GM19025 (cell line): ENCODE measurements at regions not wholly inside any gene's neighbourhood (a gene's known extent, or its start where the extent isn't known, plus 50 kb on each side); places are given as distances from the start of the nearest gene placed in this dataset.

ENCODE experiments used
- ATAC-seq: cut with Tn5 transposase; IDR thresholded peaks from one replicate; pipeline ENCODE4 v1.9.1; 2021; ENCODE audit warnings: mild to moderate bottlenecking, low read depth, moderate library complexity; ENCODE audit not compliant: unreplicated experiment

- no peak for ATAC-seq
These were observed 98.7 kb upstream of the PRMT6 start for GRCh38 chr1:106957795-106958194.

GRCh38 chr1:106960412-106960811 is 96.1 kb upstream of the PRMT6 start:
- no peak for ATAC-seq

GRCh38 chr1:106961646-106962045 is 94.8 kb upstream of the PRMT6 start:
- no peak for ATAC-seq

GRCh38 chr1:106962591-106962990 is 93.9 kb upstream of the PRMT6 start:
- no peak for ATAC-seq

GRCh38 chr1:106964495-106964894 is 92.0 kb upstream of the PRMT6 start:
- ATAC-seq = no peak

GRCh38 chr1:106968644-106969043 is 87.8 kb upstream of the PRMT6 start:
- no peak for ATAC-seq

GRCh38 chr1:106969731-106970130 is 86.7 kb upstream of the PRMT6 start:
- ATAC-seq = no peak

GRCh38 chr1:106972074-106972473 is 84.4 kb upstream of the PRMT6 start:
- no peak for ATAC-seq

- no peak for ATAC-seq
These were observed 80.5 kb upstream of the PRMT6 start for GRCh38 chr1:106975944-106976343.

- ATAC-seq = no peak
These were observed 77.8 kb upstream of the PRMT6 start for GRCh38 chr1:106978477-106979322.

GRCh38 chr1:106979371-106979770 is 77.1 kb upstream of the PRMT6 start:
- ATAC-seq = no peak

GRCh38 chr1:106980121-106980520 is 76.4 kb upstream of the PRMT6 start:
- no peak for ATAC-seq

GRCh38 chr1:106984801-106985200 is 71.7 kb upstream of the PRMT6 start:
- ATAC-seq = no peak

- no peak for ATAC-seq
These were observed 69.9 kb upstream of the PRMT6 start for GRCh38 chr1:106986603-106987002.

- ATAC-seq = peak; percentile 73
These were observed 60.5 kb upstream of the PRMT6 start for GRCh38 chr1:106995970-106996369.

GRCh38 chr1:106998431-106999002 is 58.0 kb upstream of the PRMT6 start:
- no peak for ATAC-seq

GRCh38 chr1:107000902-107001301 is 55.6 kb upstream of the PRMT6 start:
- no peak for ATAC-seq

- ATAC-seq = no peak
These were observed 52.5 kb upstream of the PRMT6 start for GRCh38 chr1:107003972-107004371.

GRCh38 chr1:107004421-107004820 is 52.1 kb upstream of the PRMT6 start:
- no peak for ATAC-seq
